H1 (cell line): ENCODE measurements at regions not wholly inside any gene's neighbourhood (a gene's known extent, or its start where the extent isn't known, plus 50 kb on each side); places are given as distances from the start of the nearest gene placed in this dataset.
A peak's percentile ranks its signal among the peaks of the same experiment; 100 is the strongest.

Experiments used
- CTCF ChIA-PET: fragments of 300-600 bp; sonication (Branson Sonifier 250); formaldehyde crosslinking; loops from one replicate; lab custom pipeline; 2021; ENCODE audit not compliant: partially characterized antibody; lab: Charles Lee
- POLR2A ChIA-PET: fragments of 300-600 bp; sonication (Branson Sonifier 250); formaldehyde crosslinking; loops from one replicate; lab custom pipeline; 2021; ENCODE audit warnings: inconsistent platforms; ENCODE audit not compliant: partially characterized antibody; lab: Charles Lee
- DNase-seq, 2 experiments: peaks; one replicate each; pipeline versions ENCODE4 v3.0.0 to v3.0.0-alpha.2; 2010 to 2022; ENCODE audit warnings: low spot score in 2 of 2, low read depth in 1 of 2, mixed read lengths in 1 of 2
- FAIRE-seq: peaks from 2 replicates; lab custom pipeline; 2011; peaks lifted over from hg19 to GRCh38; lab: Jason Lieb, UNC
- H2AFZ ChIP-seq: 2 replicates; pipeline ENCODE4 v1.8.1; 2012; ENCODE audit warnings: low read length, inconsistent platforms
- H2AK5ac ChIP-seq: 2 replicates; pipeline ENCODE4 v1.6.1; 2013; ENCODE audit warnings: low read depth, low read length
- H2BK120ac ChIP-seq: replicated peaks from 2 replicates; pipeline ENCODE3; 2013; ENCODE audit warnings: low read depth, low read length, inconsistent platforms
- H2BK12ac ChIP-seq: 2 replicates; pipeline ENCODE4 v1.6.1; 2013; ENCODE audit warnings: low read depth, low read length
- H2BK15ac ChIP-seq: 2 replicates; pipeline ENCODE4 v1.6.1; 2013; ENCODE audit warnings: low read length
- H2BK20ac ChIP-seq: 2 replicates; pipeline ENCODE4 v1.6.1; 2013; ENCODE audit warnings: low read length
- H2BK5ac ChIP-seq: 2 replicates; pipeline ENCODE4 v1.6.1; 2013; ENCODE audit warnings: low read depth, low read length
- H3K14ac ChIP-seq: 2 replicates; pipeline ENCODE4 v1.6.1; 2013; ENCODE audit warnings: inconsistent platforms; ENCODE audit not compliant: insufficient read length
- H3K18ac ChIP-seq: 2 replicates; pipeline ENCODE4 v1.6.1; 2013; ENCODE audit warnings: low read length; ENCODE audit errors: extremely low read depth
- H3K23ac ChIP-seq: 2 replicates; pipeline ENCODE4 v1.6.1; 2013; ENCODE audit warnings: inconsistent platforms; ENCODE audit not compliant: insufficient read length
- H3K23me2 ChIP-seq: 2 replicates; pipeline ENCODE4 v1.6.1; 2013; ENCODE audit warnings: low read depth, low read length
- H3K27ac ChIP-seq: 2 replicates; pipeline ENCODE4 v1.6.1; 2011; ENCODE audit warnings: low read depth, low read length, inconsistent platforms
- H3K27me3 ChIP-seq, 4 experiments: replicated peaks in 1 of 4; 1 replicate in 1 of 4; 2 replicates in 3 of 4; pipeline versions ENCODE4 v1.6.1 to v1.8.1; 2011 to 2013; ENCODE audit warnings: low read length in 3 of 4, mild to moderate bottlenecking in 3 of 4, inconsistent platforms in 2 of 4, mixed read lengths in 2 of 4, moderate library complexity in 1 of 4; ENCODE audit not compliant: control insufficient read depth in 3 of 4, insufficient read depth in 3 of 4; ENCODE audit errors: extremely low read depth in 1 of 4
- H3K36me3 ChIP-seq, 4 experiments: 2 replicates each; pipeline versions ENCODE4 v1.6.1 to v1.8.1; 2011 to 2013; ENCODE audit warnings: mild to moderate bottlenecking in 4 of 4, low read length in 3 of 4, moderate library complexity in 2 of 4, control low read depth in 1 of 4, inconsistent platforms in 1 of 4; ENCODE audit not compliant: insufficient read depth in 4 of 4, control insufficient read depth in 2 of 4
- H3K4ac ChIP-seq: replicated peaks from 2 replicates; pipeline ENCODE3; 2013; ENCODE audit warnings: low read length, low read depth, mixed read lengths, inconsistent platforms; ENCODE audit not compliant: insufficient read length
- H3K4me1 ChIP-seq, 4 experiments: replicated peaks in 1 of 4; 1 replicate in 1 of 4; 2 replicates in 3 of 4; pipeline versions ENCODE4 v1.6.1 to v1.8.1; 2011 to 2013; ENCODE audit warnings: low read length in 3 of 4, inconsistent platforms in 2 of 4, mixed read lengths in 1 of 4; ENCODE audit not compliant: insufficient read depth in 4 of 4, control insufficient read depth in 3 of 4
- H3K4me2 ChIP-seq, 2 experiments: 2 replicates each; pipeline versions ENCODE4 v1.6.1 to v1.8.1; 2011 to 2013; ENCODE audit warnings: low read depth in 2 of 2, low read length in 2 of 2, control low read depth in 1 of 2, inconsistent platforms in 1 of 2, mild to moderate bottlenecking in 1 of 2; ENCODE audit not compliant: insufficient read depth in 1 of 2
- H3K4me3 ChIP-seq, 4 experiments: fragments of 200-600, 300-600 bp in 1 of 4; sonication (generic), shearing (Covaris generic), sonication (Bioruptor Twin) in 1 of 4; 2 replicates each; pipeline versions ENCODE4 v1.5.1 to v1.8.1; 2011 to 2016; ENCODE audit warnings: low read length in 4 of 4, low read depth in 3 of 4, control low read depth in 2 of 4, inconsistent platforms in 2 of 4, mild to moderate bottlenecking in 2 of 4, mixed read lengths in 1 of 4, moderate library complexity in 1 of 4; ENCODE audit not compliant: insufficient read depth in 2 of 4; ENCODE audit errors: extremely low read depth in 1 of 4
- H3K56ac ChIP-seq: replicated peaks from 2 replicates; pipeline ENCODE3; 2013; ENCODE audit warnings: low read depth, mild to moderate bottlenecking, mixed read lengths, low read length, inconsistent platforms; ENCODE audit not compliant: insufficient read length
- H3K79me1 ChIP-seq: 2 replicates; pipeline ENCODE4 v1.6.1; 2013; ENCODE audit warnings: low read depth, low read length, control low read depth
- H3K79me2 ChIP-seq, 2 experiments: 2 replicates each; pipeline versions ENCODE4 v1.6.1 to v1.8.1; 2012 to 2013; ENCODE audit warnings: low read length in 2 of 2, mild to moderate bottlenecking in 2 of 2, inconsistent platforms in 1 of 2; ENCODE audit not compliant: insufficient read depth in 2 of 2, control insufficient read depth in 1 of 2
- H3K9ac ChIP-seq, 4 experiments: replicated peaks in 1 of 4; 1 replicate in 1 of 4; 2 replicates in 3 of 4; pipeline versions ENCODE4 v1.6.1 to v1.8.1; 2011 to 2013; ENCODE audit warnings: low read depth in 3 of 4, low read length in 3 of 4, control low read depth in 2 of 4, mild to moderate bottlenecking in 2 of 4, moderate library complexity in 2 of 4, inconsistent platforms in 1 of 4; ENCODE audit errors: extremely low read depth in 1 of 4
- H3K9me3 ChIP-seq, 2 experiments: 2 replicates each; pipeline versions ENCODE4 v1.6.1 to v1.8.1; 2012 to 2013; ENCODE audit warnings: mild to moderate bottlenecking in 2 of 2, moderate library complexity in 2 of 2, control low read depth in 1 of 2, inconsistent platforms in 1 of 2, low read depth in 1 of 2, low read length in 1 of 2, mixed read lengths in 1 of 2; ENCODE audit not compliant: insufficient read depth in 2 of 2
- H4K20me1 ChIP-seq, 2 experiments: replicated peaks in 1 of 2; 2 replicates each; pipeline versions ENCODE3 to v1.8.1; 2011 to 2013; ENCODE audit warnings: inconsistent platforms in 2 of 2, low read length in 2 of 2, mild to moderate bottlenecking in 1 of 2; ENCODE audit not compliant: insufficient read depth in 2 of 2, control insufficient read depth in 1 of 2
- H4K5ac ChIP-seq: 2 replicates; pipeline ENCODE4 v1.6.1; 2013; ENCODE audit warnings: low read length, low read depth, mixed read lengths, inconsistent platforms; ENCODE audit not compliant: insufficient read length
- H4K8ac ChIP-seq: 2 replicates; pipeline ENCODE4 v1.8.0; 2013; ENCODE audit warnings: mild to moderate bottlenecking, moderate library complexity, low read length, inconsistent platforms; ENCODE audit not compliant: insufficient read depth; ENCODE audit errors: extremely low read depth
- H4K91ac ChIP-seq: replicated peaks from 2 replicates; pipeline ENCODE3; 2013; ENCODE audit warnings: low read length, mixed read lengths, inconsistent platforms; ENCODE audit not compliant: insufficient read length
- BACH1 ChIP-seq: IDR thresholded peaks from 2 replicates; pipeline ENCODE4 v1.6.1; 2012; ENCODE audit warnings: low read length, improper control_type of control experiment
- CBX5 ChIP-seq: fragments of 300-800, 300-1000 bp; sonication (generic); IDR thresholded peaks from 2 replicates; pipeline ENCODE4 v1.7.1; 2016; ENCODE audit warnings: antibody characterized with exemption, low read length, low read depth
- CREB1 ChIP-seq: IDR thresholded peaks from 2 replicates; pipeline ENCODE4 v1.6.1; 2012; ENCODE audit warnings: inconsistent platforms
- KDM5A ChIP-seq: fragments of 200-600 bp; IDR thresholded peaks from 2 replicates; pipeline ENCODE4 v1.7.1; 2012; ENCODE audit warnings: mild to moderate bottlenecking, low read length, inconsistent platforms, mixed read lengths
- MAFK ChIP-seq: IDR thresholded peaks from 2 replicates; pipeline ENCODE4 v1.6.1; 2012; ENCODE audit warnings: low read depth, mild to moderate bottlenecking, improper control_type of control experiment, low read length
- NRF1 ChIP-seq: IDR thresholded peaks from 2 replicates; pipeline ENCODE4 v1.6.1; 2011; ENCODE audit warnings: mild to moderate bottlenecking, low read depth, low read length, improper control_type of control experiment
- RAD21 ChIP-seq, 2 experiments: IDR thresholded peaks in 1 of 2; conservative IDR thresholded peaks in 1 of 2; 2 replicates each; pipeline ENCODE4 v1.6.1; 2011; ENCODE audit warnings: low read depth in 2 of 2, low read length in 2 of 2, improper control_type of control experiment in 1 of 2, inconsistent platforms in 1 of 2, mild to moderate bottlenecking in 1 of 2, moderate library complexity in 1 of 2
- RNF2 ChIP-seq: fragments of 200-900, 300-1000 bp; sonication (generic); IDR thresholded peaks from 2 replicates; pipeline ENCODE4 v1.7.1; 2016; ENCODE audit warnings: borderline replicate concordance, low read depth, mild to moderate bottlenecking, antibody characterized with exemption, low read length; ENCODE audit not compliant: poor library complexity, severe bottlenecking; ENCODE audit errors: missing control alignments
- SAP30 ChIP-seq: fragments of 300-600 bp; sonication (generic); IDR thresholded peaks from 2 replicates; pipeline ENCODE4 v1.7.1; 2012; ENCODE audit warnings: low read length, moderate library complexity, mild to moderate bottlenecking, inconsistent platforms; ENCODE audit not compliant: insufficient read depth, insufficient replicate concordance
- SIRT6 ChIP-seq: IDR thresholded peaks from one replicate; pipeline ENCODE4 v1.7.1; 2012; ENCODE audit warnings: low read length, inconsistent platforms
- SIX5 ChIP-seq: IDR thresholded peaks from 2 replicates; pipeline ENCODE4 v1.6.1; 2011; ENCODE audit warnings: mild to moderate bottlenecking, low read depth, low read length
- SP1 ChIP-seq: IDR thresholded peaks from 2 replicates; pipeline ENCODE4 v1.6.1; 2011; ENCODE audit warnings: low read depth, low read length
- SP4 ChIP-seq: IDR thresholded peaks from 2 replicates; pipeline ENCODE4 v1.6.1; 2012; ENCODE audit warnings: low read length, inconsistent platforms
- SUZ12 ChIP-seq: fragments of 200-600 bp; sonication (generic); IDR thresholded peaks from 2 replicates; pipeline ENCODE4 v1.6.1; 2012; ENCODE audit warnings: mild to moderate bottlenecking, inconsistent platforms, low read length, moderate library complexity, mixed read lengths
- TEAD4 ChIP-seq: IDR thresholded peaks from 2 replicates; pipeline ENCODE4 v1.6.1; 2012; ENCODE audit warnings: low read depth, low read length, inconsistent platforms, mixed read lengths
- whole genome bisulfite sequencing, 2 experiments: shearing (Covaris generic) in 1 of 2; methylation state at CpG; one replicate each; pipeline versions ENCODE4 v1.1.6 to v1.1.7; 2013 to 2015; ENCODE audit warnings: low lambda C conversion rate in 2 of 2, mixed read lengths in 2 of 2, inconsistent platforms in 1 of 2, low coverage in 1 of 2, missing lambda C conversion rate in 1 of 2; ENCODE audit not compliant: insufficient replicate concordance in 2 of 2, insufficient coverage in 1 of 2, insufficient read length in 1 of 2; ENCODE audit errors: extremely low coverage in 1 of 2, missing lambda C conversion rate in 1 of 2; 5-methylcytosine and 5-hydroxymethylcytosine counted together

- H3K4me3 ChIP-seq = no peak overlapping the region
- no peak overlapping the region for H3K14ac ChIP-seq
- H3K79me1 ChIP-seq = no peaks in the 10 kb centered on the region
- H3K36me3 ChIP-seq = no peaks in the 10 kb centered on the region
- peaks cover 0 to 6% (median 2%) of the 10 kb centered on the region in 4 experiments; a peak in 3 of 7 replicates for H3K4me1 ChIP-seq
- no peak overlapping the region for H2BK12ac ChIP-seq
- H3K4ac ChIP-seq = no peak overlapping the region
- H3K79me2 ChIP-seq = no peaks in the 10 kb centered on the region
- 55% methylated on average over 2 of the region's 2 CpGs; no CpG with 5 or more reads in 1 of the 2 experiments for WGBS, 2 experiments
- H3K9ac ChIP-seq = no peak overlapping the region
- no peak overlapping the region for H3K27ac ChIP-seq
- no peak overlapping the region for H3K4me2 ChIP-seq
- no peak for TF ChIP-seq CREB1
- no peak for TF ChIP-seq KDM5A
- TF ChIP-seq RAD21 (IDR thresholded peaks at IDR 0.05 in 1 of 2, conservative IDR thresholded peaks at IDR 0.05 in 1 of 2; ENCODE audit: low read depth in 2 of 2, low read length in 2 of 2) = no peak
- no peak for TF ChIP-seq SP4
- TF ChIP-seq SIRT6 = no peak
- TF ChIP-seq MAFK = no peak
- TF ChIP-seq BACH1 = no peak
- TF ChIP-seq SAP30 = no peak
- TF ChIP-seq TEAD4 = no peak
- no peak for TF ChIP-seq SP1
- TF ChIP-seq CBX5 = no peak
- TF ChIP-seq SIX5 = no peak
- no peak for TF ChIP-seq RNF2
- TF ChIP-seq SUZ12 = no peak
- no peak for TF ChIP-seq NRF1
- no peak for DNase-seq
- no peaks in the 10 kb centered on the region for H3K27me3 ChIP-seq
- CTCF ChIA-PET = interaction anchor here (0.6 to 1.5 kb wide), 4 partner anchors 13 to 215 kb away, joined by 3 to 5 read pairs (median 4); no protein-coding TSS in a partner anchor
- H3K56ac ChIP-seq = no peak overlapping the region
- no peak overlapping the region for H2BK5ac ChIP-seq
- no peak overlapping the region for H4K8ac ChIP-seq
- H2AK5ac ChIP-seq = no peak overlapping the region
- POLR2A ChIA-PET = no interaction called here
- H2BK120ac ChIP-seq = no peak overlapping the region
- H3K23me2 ChIP-seq = no peaks in the 10 kb centered on the region
- no peaks in the 10 kb centered on the region for H3K9me3 ChIP-seq
- H3K23ac ChIP-seq = no peak overlapping the region
- H2AFZ ChIP-seq = no peak overlapping the region
- no peak overlapping the region for H2BK15ac ChIP-seq
- H3K18ac ChIP-seq = no peak overlapping the region; the same call in 1 of the 2 replicates
- H2BK20ac ChIP-seq = no peak overlapping the region
- no peak overlapping the region for H4K91ac ChIP-seq
- no peaks in the 10 kb centered on the region for H4K20me1 ChIP-seq
- peak; percentile 71 for FAIRE-seq
- H4K5ac ChIP-seq = no peak overlapping the region
Observed at GRCh38 chr20:17017232-17017631, 209.6 kb upstream of the PCSK2 start.
